ENCODE measurements at regions not wholly inside any gene's neighbourhood (a gene's known extent, or its start where the extent isn't known, plus 50 kb on each side); places are given as distances from the start of the nearest gene placed in this dataset.

GRCh38 chr2:76558157-76558556, 847.4 kb upstream of the GCFC2 start:
- ChIA-PET CTCF (no interaction called here), POLR2A (no interaction called here)
- BruUV-seq (replicated peaks), result no TSS peak
- Mint-ChIP-seq H3K4me3 (ENCODE audit: unreplicated experiment) (no peak overlapping the region), H3K36me3 (ENCODE audit: insufficient read depth, unreplicated experiment) (no peaks in the 10 kb centered on the region), H3K4me1 (ENCODE audit: insufficient read depth, unreplicated experiment) (no peaks in the 10 kb centered on the region), H3K9me3 (ENCODE audit: unreplicated experiment) (no peaks in the 10 kb centered on the region), H3K27me3 (ENCODE audit: insufficient read depth, unreplicated experiment) (peaks cover 32% of the 10 kb centered on the region), H3K27ac (ENCODE audit: low read depth, unreplicated experiment) (no peak overlapping the region)
- no peak for DNase-seq (ENCODE audit: unreplicated experiment)
- TF ChIP-seq, protein P1, sequence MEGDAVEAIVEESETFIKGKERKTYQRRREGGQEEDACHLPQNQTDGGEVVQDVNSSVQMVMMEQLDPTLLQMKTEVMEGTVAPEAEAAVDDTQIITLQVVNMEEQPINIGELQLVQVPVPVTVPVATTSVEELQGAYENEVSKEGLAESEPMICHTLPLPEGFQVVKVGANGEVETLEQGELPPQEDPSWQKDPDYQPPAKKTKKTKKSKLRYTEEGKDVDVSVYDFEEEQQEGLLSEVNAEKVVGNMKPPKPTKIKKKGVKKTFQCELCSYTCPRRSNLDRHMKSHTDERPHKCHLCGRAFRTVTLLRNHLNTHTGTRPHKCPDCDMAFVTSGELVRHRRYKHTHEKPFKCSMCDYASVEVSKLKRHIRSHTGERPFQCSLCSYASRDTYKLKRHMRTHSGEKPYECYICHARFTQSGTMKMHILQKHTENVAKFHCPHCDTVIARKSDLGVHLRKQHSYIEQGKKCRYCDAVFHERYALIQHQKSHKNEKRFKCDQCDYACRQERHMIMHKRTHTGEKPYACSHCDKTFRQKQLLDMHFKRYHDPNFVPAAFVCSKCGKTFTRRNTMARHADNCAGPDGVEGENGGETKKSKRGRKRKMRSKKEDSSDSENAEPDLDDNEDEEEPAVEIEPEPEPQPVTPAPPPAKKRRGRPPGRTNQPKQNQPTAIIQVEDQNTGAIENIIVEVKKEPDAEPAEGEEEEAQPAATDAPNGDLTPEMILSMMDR (IDR thresholded peaks at IDR 0.05; ENCODE audit: unreplicated experiment), result no peak
- intact Hi-C loops (cut with micrococcal nuclease), result no loop called here

- no peaks in the 10 kb centered on the region for H3K36me3 Mint-ChIP-seq (ENCODE audit: insufficient read depth, unreplicated experiment)
- no TSS peak for BruUV-seq (replicated peaks)
- H3K9me3 Mint-ChIP-seq (ENCODE audit: unreplicated experiment), result no peaks in the 10 kb centered on the region
- intact Hi-C loops (cut with micrococcal nuclease), result no loop called here
- peaks cover 32% of the 10 kb centered on the region for H3K27me3 Mint-ChIP-seq (ENCODE audit: insufficient read depth, unreplicated experiment)
- no peak overlapping the region for H3K27ac Mint-ChIP-seq (ENCODE audit: low read depth, unreplicated experiment)
- DNase-seq (ENCODE audit: unreplicated experiment), result no peak
- no peak overlapping the region for H3K4me3 Mint-ChIP-seq (ENCODE audit: unreplicated experiment)
- POLR2A ChIA-PET, result no interaction called here
- CTCF ChIA-PET, result interaction anchor here (0.8 kb wide), 1 partner anchor 44 kb away, joined by 3 read pairs; no protein-coding TSS in a partner anchor
- TF ChIP-seq, protein P1 (IDR thresholded peaks at IDR 0.05; ENCODE audit: unreplicated experiment), result no peak
- H3K4me1 Mint-ChIP-seq (ENCODE audit: insufficient read depth, unreplicated experiment), result no peaks in the 10 kb centered on the region
Measured at GRCh38 chr2:76556018-76556417, 845.3 kb upstream of the GCFC2 start.

DNA sequence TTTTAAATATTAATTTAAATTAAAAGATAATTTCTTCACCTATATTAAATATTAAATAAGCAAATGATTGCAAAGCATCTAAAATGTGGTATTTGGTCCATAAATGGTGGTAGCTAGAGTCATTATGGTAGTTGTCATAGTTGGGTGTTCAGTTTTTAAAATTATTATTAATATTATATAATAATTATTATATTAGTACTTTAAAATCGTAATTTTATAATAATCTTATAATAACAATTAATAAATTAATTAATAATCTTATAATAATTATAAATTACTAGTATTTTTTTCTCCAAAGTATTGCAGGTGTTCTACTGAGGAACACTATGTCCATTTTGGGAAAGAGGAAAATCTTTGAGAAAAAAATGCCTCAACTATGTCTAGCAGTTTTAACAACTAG, 835.5 kb upstream of the GCFC2 start:
- no peak overlapping the region for H3K27ac Mint-ChIP-seq (ENCODE audit: low read depth, unreplicated experiment)
- no peak for DNase-seq (ENCODE audit: unreplicated experiment)
- no peaks in the 10 kb centered on the region for H3K36me3 Mint-ChIP-seq (ENCODE audit: insufficient read depth, unreplicated experiment)
- intact Hi-C loops (cut with micrococcal nuclease), result no loop called here
- H3K9me3 Mint-ChIP-seq (ENCODE audit: unreplicated experiment), result no peaks in the 10 kb centered on the region
- TF ChIP-seq, protein P1 (IDR thresholded peaks at IDR 0.05; ENCODE audit: unreplicated experiment), result no peak
- H3K4me3 Mint-ChIP-seq (ENCODE audit: unreplicated experiment), result no peak overlapping the region
- ChIA-PET CTCF (no interaction called here), POLR2A (no interaction called here)
- BruUV-seq (replicated peaks), result no TSS peak
- H3K27me3 Mint-ChIP-seq (ENCODE audit: insufficient read depth, unreplicated experiment), result peaks cover 28% of the 10 kb centered on the region
- no peaks in the 10 kb centered on the region for H3K4me1 Mint-ChIP-seq (ENCODE audit: insufficient read depth, unreplicated experiment)

DNA sequence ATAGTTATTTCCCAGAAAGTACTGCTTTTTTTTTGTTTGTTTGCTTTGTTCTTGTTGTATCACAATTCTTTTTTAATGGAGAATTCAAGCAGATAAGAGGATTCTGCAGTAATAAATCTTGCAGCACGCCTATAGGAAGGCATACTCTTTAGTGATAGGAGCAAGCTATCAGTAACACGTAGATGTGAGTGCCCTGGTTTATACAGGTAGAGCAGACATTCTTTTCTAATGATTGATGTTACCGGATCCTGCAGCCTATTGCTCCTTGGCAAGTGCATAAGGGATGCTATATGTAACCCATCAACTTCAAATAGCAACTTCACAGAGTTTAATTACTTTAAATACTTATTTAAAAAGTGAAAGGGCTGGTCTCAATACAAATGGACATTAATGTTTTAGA, 834.2 kb upstream of the GCFC2 start:
- DNase-seq (ENCODE audit: unreplicated experiment), result no peak
- no peak overlapping the region for H3K27ac Mint-ChIP-seq (ENCODE audit: low read depth, unreplicated experiment)
- ChIA-PET POLR2A (no interaction called here), CTCF (no interaction called here)
- no peaks in the 10 kb centered on the region for H3K36me3 Mint-ChIP-seq (ENCODE audit: insufficient read depth, unreplicated experiment)
- no peak overlapping the region for H3K4me3 Mint-ChIP-seq (ENCODE audit: unreplicated experiment)
- H3K9me3 Mint-ChIP-seq (ENCODE audit: unreplicated experiment), result no peaks in the 10 kb centered on the region
- TF ChIP-seq, protein P1 (IDR thresholded peaks at IDR 0.05; ENCODE audit: unreplicated experiment), result no peak
- intact Hi-C loops (cut with micrococcal nuclease), result no loop called here
- no peaks in the 10 kb centered on the region for H3K4me1 Mint-ChIP-seq (ENCODE audit: insufficient read depth, unreplicated experiment)
- BruUV-seq (replicated peaks), result no TSS peak
- H3K27me3 Mint-ChIP-seq (ENCODE audit: insufficient read depth, unreplicated experiment), result peaks cover 30% of the 10 kb centered on the region

All from MCF 10A (cell line).